ENCODE measurements at regions not wholly inside any gene's neighbourhood (a gene's known extent, or its start where the extent isn't known, plus 50 kb on each side); places are given as distances from the start of the nearest gene placed in this dataset.
A peak's percentile ranks its signal among the peaks of the same experiment; 100 is the strongest.

GRCh38 chr13:72620874-72621273, 106.6 kb downstream of the MZT1 start:
- H3K4me2 ChIP-seq (ENCODE audit: control insufficient read depth, insufficient read depth) = no peak overlapping the region
- no peaks in the 10 kb centered on the region for H4K20me1 ChIP-seq (ENCODE audit: control insufficient read depth, insufficient read depth)
- TF ChIP-seq MTA2 (IDR thresholded peaks at IDR 0.05; ENCODE audit: low read depth) = peak; percentile 70; the same call in 1 of the 2 replicates
- peak; percentile 23 for TF ChIP-seq MEF2B (IDR thresholded peaks at IDR 0.05; ENCODE audit: partially characterized antibody, poor library complexity, severe bottlenecking)
- TF ChIP-seq ATF7 (IDR thresholded peaks at IDR 0.05; ENCODE audit: low read depth) = peak; percentile 33; the same call in 1 of the 2 replicates
- no peak for TF ChIP-seq STAT3 (IDR thresholded peaks at IDR 0.05; ENCODE audit: low read depth, low read length)
- TF ChIP-seq SPI1 (IDR thresholded peaks at IDR 0.05; ENCODE audit: borderline replicate concordance, insufficient read depth, low read depth, low read length) = peak; percentile 53; the same call in 1 of the 2 replicates
- no peaks in the 10 kb centered on the region for H3K9me3 ChIP-seq (replicated peaks; ENCODE audit: control insufficient read depth, insufficient read depth, low read length)
- no peak overlapping the region for H3K27ac ChIP-seq (ENCODE audit: control insufficient read depth, insufficient read depth)
- ChIA-PET RAD21 (ENCODE audit: unreplicated experiment) (no interaction called here), POLR2A (no interaction called here), CTCF (no interaction called here), SMC1A (ENCODE audit: uncharacterized antibody, unreplicated experiment) (no interaction called here)
- no peak overlapping the region for H3K4me3 ChIP-seq
- no peaks in the 10 kb centered on the region for H3K4me1 ChIP-seq (ENCODE audit: control insufficient read depth, insufficient read depth, low read length)
- no peak overlapping the region for H3K9ac ChIP-seq (ENCODE audit: control insufficient read depth, insufficient read depth, low read length)
- H3K36me3 ChIP-seq (ENCODE audit: control insufficient read depth in 2 of 2, insufficient read depth in 2 of 2, low read length in 1 of 2) = no peaks in the 10 kb centered on the region
- ATAC-seq (peak; percentile 74), FAIRE-seq (no peak), DNase-seq (ENCODE audit: low read depth, low spot score) (no peak)
- no peaks in the 10 kb centered on the region for H3K79me2 ChIP-seq (ENCODE audit: control insufficient read depth, insufficient read depth, low read length)
- in situ Hi-C loops (cut with MboI) (no loop called here), intact Hi-C loops (cut with micrococcal nuclease; ENCODE audit: unreplicated experiment) (no loop called here)
- H2AFZ ChIP-seq (ENCODE audit: control insufficient read depth, low read depth, low read length) = no peak overlapping the region
- no TSS peak for BruUV-seq (replicated peaks)
- H3K27me3 ChIP-seq (replicated peaks in 1 of 2; ENCODE audit: control insufficient read depth in 2 of 2, insufficient read depth in 2 of 2, low read length in 1 of 2) = no peaks in the 10 kb centered on the region
- 0% methylated on average over 2 of the region's 2 CpGs for WGBS (ENCODE audit: insufficient coverage, insufficient replicate concordance, low lambda C conversion rate, missing lambda C conversion rate)

GRCh38 chr13:72617951-72618350, 109.5 kb downstream of the MZT1 start:
- Histone ChIP-seq H3K4me3 (no peak overlapping the region), H3K27ac (ENCODE audit: control insufficient read depth, insufficient read depth) (no peak overlapping the region), H3K79me2 (ENCODE audit: control insufficient read depth, insufficient read depth, low read length) (no peaks in the 10 kb centered on the region), H4K20me1 (ENCODE audit: control insufficient read depth, insufficient read depth) (no peaks in the 10 kb centered on the region), H3K27me3 (replicated peaks in 1 of 2; ENCODE audit: control insufficient read depth in 2 of 2, insufficient read depth in 2 of 2, low read length in 1 of 2) (no peaks in the 10 kb centered on the region), H3K4me2 (ENCODE audit: control insufficient read depth, insufficient read depth) (no peak overlapping the region), H3K36me3 (ENCODE audit: control insufficient read depth in 2 of 2, insufficient read depth in 2 of 2, low read length in 1 of 2) (no peaks in the 10 kb centered on the region), H3K4me1 (ENCODE audit: control insufficient read depth, insufficient read depth, low read length) (no peaks in the 10 kb centered on the region), H3K9ac (ENCODE audit: control insufficient read depth, insufficient read depth, low read length) (no peak overlapping the region), H3K9me3 (replicated peaks; ENCODE audit: control insufficient read depth, insufficient read depth, low read length) (no peaks in the 10 kb centered on the region), H2AFZ (ENCODE audit: control insufficient read depth, low read depth, low read length) (no peak overlapping the region)
- ChIA-PET CTCF (interaction anchor here (0.9 kb wide), 1 partner anchor 17 kb away, joined by 3 read pairs; no protein-coding TSS in a partner anchor), SMC1A (ENCODE audit: uncharacterized antibody, unreplicated experiment) (interaction anchor here (1.4 kb wide), 1 partner anchor 19 kb away, joined by 3 read pairs; no protein-coding TSS in a partner anchor), POLR2A (no interaction called here), RAD21 (ENCODE audit: unreplicated experiment) (no interaction called here)
- TF ChIP-seq ETV6 (conservative IDR thresholded peaks at IDR 0.05 in 1 of 2, IDR thresholded peaks at IDR 0.05 in 1 of 2; ENCODE audit: borderline replicate concordance in 1 of 2, low read depth in 1 of 2) (no peak), BRCA1 (IDR thresholded peaks at IDR 0.05; ENCODE audit: low read depth, low read length) (no peak), KDM1A (IDR thresholded peaks at IDR 0.05; ENCODE audit: borderline replicate concordance) (no peak)
- TF ChIP-seq, protein P1, sequence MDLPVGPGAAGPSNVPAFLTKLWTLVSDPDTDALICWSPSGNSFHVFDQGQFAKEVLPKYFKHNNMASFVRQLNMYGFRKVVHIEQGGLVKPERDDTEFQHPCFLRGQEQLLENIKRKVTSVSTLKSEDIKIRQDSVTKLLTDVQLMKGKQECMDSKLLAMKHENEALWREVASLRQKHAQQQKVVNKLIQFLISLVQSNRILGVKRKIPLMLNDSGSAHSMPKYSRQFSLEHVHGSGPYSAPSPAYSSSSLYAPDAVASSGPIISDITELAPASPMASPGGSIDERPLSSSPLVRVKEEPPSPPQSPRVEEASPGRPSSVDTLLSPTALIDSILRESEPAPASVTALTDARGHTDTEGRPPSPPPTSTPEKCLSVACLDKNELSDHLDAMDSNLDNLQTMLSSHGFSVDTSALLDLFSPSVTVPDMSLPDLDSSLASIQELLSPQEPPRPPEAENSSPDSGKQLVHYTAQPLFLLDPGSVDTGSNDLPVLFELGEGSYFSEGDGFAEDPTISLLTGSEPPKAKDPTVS (IDR thresholded peaks at IDR 0.05; ENCODE audit: low read depth, low read length) = no peak
- 45% methylated on average over 1 of the region's 1 CpG for WGBS (ENCODE audit: insufficient coverage, insufficient replicate concordance, low lambda C conversion rate, missing lambda C conversion rate)
- DNase-seq (ENCODE audit: low read depth, low spot score) = no peak
- in situ Hi-C loops (cut with MboI) (no loop called here), intact Hi-C loops (cut with micrococcal nuclease; ENCODE audit: unreplicated experiment) (no loop called here)
- ATAC-seq = no peak
- no TSS peak for BruUV-seq (replicated peaks)
- FAIRE-seq = no peak
